ENCODE measurements at regions not wholly inside any gene's neighbourhood (a gene's known extent, or its start where the extent isn't known, plus 50 kb on each side); places are given as distances from the start of the nearest gene placed in this dataset.

GRCh38 chr5:145511351-145511750 lies 323.8 kb downstream of the PRELID2 start:
- TF ChIP-seq CTCF (IDR thresholded peaks at IDR 0.05; ENCODE audit: insufficient read depth, low read length), result no peak
- no peak for DNase-seq (ENCODE audit: low read depth)
- H3K4me3 ChIP-seq (ENCODE audit: low read depth, low read length), result no peak overlapping the region

- no peak for TF ChIP-seq CTCF (IDR thresholded peaks at IDR 0.05; ENCODE audit: insufficient read depth, low read length)
- H3K4me3 ChIP-seq (ENCODE audit: low read depth, low read length), result no peak overlapping the region
- no peak for DNase-seq (ENCODE audit: low read depth)
Measured at GRCh38 chr5:145510769-145511168, 324.4 kb downstream of the PRELID2 start.

DNA sequence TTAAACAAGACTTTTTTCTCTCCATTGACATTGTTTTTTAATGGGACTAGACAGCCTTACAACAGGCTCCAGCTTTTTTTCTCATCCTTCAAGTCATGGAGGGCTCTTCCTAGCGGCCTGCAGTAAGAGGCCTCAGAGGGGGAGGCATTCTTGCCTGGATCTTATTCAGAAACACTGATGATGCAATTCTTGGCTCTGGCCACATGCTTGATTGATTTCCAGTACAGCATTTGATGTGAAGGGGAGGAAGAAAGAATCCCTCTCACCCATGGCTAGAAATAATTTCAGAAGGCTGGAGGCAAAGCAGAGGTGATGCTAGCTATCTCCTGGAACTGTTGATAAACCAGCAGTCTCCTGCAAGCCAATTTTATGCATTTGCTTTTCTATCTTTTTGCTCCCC lies 324.8 kb downstream of the PRELID2 start:
- no peak overlapping the region for H3K4me3 ChIP-seq (ENCODE audit: low read depth, low read length)
- no peak for TF ChIP-seq CTCF (IDR thresholded peaks at IDR 0.05; ENCODE audit: insufficient read depth, low read length)
- peak; percentile 77 for DNase-seq (ENCODE audit: low read depth)

DNA sequence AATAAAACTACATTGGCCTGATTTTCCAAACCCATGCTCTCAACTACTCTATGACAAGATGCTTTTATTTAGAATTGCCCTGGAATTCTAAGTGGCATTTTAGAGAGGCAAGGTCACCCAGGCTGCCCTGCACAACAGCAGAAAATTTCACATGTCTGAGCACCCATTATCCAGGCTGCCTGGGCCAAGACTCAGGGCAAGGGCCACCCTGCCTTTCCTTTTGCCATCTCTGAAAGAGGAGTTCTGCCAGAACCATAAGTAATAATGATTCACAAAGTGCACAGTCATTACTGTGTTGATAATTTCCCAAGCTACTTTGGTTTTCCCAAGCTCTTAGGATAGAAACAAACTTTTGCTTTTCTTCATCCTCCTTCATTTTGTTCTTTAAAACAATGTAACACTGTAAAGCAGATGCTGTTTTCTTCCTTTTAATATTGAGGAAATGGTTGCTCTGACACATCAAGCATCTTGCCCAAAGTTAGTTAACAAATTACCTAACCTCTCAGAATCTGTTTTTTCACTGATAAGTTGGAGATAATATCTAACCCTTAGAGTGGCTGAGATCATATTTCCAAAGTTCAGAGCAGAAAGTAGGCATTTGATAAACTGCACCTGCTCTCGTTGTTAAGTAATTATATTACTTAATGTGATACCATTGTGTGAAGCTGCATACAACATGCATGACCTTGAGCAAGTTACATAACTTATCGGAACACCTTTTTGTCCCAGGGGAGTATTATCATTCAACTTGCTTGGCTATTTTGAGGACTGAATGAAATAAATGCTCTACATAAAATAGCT lies 325.6 kb downstream of the PRELID2 start:
- no peak for TF ChIP-seq CTCF (IDR thresholded peaks at IDR 0.05; ENCODE audit: insufficient read depth, low read length)
- DNase-seq (ENCODE audit: low read depth), result peak; percentile 52
- H3K4me3 ChIP-seq (ENCODE audit: low read depth, low read length), result no peak overlapping the region

DNA sequence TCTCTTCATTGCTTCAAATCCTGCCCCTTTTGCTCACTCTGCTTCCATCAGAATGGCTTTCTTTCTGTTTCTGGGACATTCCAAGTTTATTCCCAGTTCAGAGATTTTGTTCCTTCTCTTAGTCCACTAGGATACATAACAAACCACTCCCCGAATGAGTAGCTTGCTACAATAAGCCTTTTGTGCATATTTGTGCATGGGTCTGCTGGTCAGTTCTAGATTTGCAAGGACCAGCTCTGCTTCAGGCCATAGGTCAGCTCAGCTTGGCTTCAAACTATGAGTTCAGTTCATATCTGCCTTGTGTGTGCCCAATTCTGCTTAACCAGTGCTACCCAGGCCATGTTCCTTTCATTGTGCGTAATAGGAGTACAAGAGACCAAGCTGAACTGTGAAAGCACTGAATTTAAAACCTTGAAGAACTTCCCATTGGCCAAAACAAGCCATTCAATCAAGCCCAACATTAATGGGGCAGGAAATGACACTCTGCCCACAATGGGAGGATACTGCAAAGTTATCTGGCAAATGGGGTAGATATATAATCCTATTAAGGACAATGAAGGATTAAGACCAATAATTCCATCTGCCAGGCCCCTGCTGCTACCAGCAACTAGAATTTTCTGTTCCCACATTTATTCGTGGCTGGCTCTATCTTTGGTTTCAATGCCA lies 328.8 kb downstream of the PRELID2 start:
- TF ChIP-seq CTCF (IDR thresholded peaks at IDR 0.05; ENCODE audit: insufficient read depth, low read length), result no peak
- no peak overlapping the region for H3K4me3 ChIP-seq (ENCODE audit: low read depth, low read length)
- DNase-seq (ENCODE audit: low read depth), result no peak

GRCh38 chr5:145502906-145503305 lies 332.2 kb downstream of the PRELID2 start:
- DNase-seq (ENCODE audit: low read depth), result no peak
- TF ChIP-seq CTCF (IDR thresholded peaks at IDR 0.05; ENCODE audit: insufficient read depth, low read length), result no peak
- H3K4me3 ChIP-seq (ENCODE audit: low read depth, low read length), result no peak overlapping the region
